ENCODE measurements at regions not wholly inside any gene's neighbourhood (a gene's known extent, or its start where the extent isn't known, plus 50 kb on each side); places are given as distances from the start of the nearest gene placed in this dataset.

DNA sequence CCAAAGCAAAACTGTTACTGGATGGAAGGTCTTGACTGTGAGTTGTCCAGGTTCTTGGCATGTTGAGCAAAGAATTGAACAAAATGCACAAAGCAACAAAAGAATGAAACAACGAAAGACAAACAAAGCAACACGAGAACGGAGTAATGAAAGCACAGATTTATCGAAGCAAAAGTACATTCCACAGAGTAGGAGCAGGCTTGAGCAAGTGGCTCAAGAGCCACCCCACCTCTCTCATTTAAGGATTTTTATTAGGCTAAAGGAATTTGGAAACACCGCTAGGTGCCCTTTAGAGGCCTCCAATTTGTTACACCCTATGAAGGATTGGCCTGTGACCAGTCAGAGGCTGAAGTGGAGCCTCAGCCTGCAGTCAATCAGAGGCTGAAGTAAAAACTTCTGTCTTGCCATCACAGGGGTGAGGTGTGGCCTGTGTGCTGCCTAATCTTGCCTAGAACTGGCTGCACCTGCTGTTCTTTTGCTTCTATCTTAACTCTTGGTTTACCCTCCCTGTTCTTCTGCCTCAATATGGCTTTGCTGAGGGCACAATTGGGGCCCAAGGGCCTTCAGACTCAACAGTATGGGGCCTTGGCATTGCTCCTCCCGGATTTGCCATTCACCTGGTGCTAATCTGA is 59.4 kb upstream of the FTH1 start:
- DNase-seq, result no peak

DNA sequence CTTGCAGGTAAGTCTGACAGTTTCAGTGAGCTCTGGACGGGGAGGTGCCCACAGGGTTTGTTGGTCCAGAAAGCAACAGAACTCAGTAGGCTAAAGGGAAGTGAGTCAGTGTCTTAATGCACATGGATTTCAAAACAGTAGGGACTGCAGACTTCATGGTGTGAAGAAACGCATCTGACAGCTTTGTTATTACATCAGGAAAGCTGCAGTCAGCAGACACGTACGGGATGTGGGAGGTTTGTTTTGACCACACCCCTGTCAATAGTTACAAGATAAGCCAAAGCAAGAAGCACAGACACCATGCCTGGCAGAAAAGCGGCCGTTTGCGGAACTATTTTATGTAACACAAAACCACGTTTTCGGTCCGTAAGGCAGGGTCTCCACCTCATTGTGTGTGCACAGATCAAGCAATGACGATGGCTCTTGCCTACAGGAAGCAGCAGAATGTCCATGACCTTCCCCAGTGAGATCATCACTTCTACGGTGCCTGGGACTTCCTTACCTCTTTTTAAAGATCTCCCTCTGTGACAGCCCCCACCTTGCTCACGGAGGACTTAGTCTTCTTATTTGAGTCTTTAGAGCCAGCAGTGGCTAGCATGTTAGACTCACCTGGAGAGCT is 58.2 kb upstream of the FTH1 start:
- no peak for DNase-seq

DNA sequence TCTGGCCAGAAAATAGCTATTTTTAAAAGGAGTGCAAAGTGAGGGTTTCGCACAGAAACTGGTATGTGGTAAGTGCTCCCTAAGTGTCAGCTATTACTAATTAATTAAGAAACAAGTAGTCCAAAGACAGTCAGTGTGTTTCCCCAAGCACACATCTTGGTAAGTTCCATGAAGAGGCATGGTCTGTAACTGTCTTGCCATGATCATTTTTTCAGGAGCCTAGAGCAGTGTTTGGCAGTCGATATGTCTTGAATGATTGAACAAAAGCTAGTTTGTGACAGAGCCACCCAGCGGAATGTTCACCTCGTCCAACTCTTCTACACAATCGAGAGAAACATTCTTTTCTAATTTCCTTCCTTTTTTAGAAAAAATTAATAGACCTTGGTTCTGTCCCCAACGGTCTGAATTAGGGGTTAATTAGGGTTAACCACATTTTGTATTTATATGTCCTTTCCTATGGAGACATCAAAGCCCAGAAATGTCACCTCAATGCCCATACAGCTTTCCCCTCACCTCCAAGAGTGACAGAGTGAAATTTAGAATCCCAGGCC is 57.6 kb upstream of the FTH1 start:
- DNase-seq, result no peak

DNA sequence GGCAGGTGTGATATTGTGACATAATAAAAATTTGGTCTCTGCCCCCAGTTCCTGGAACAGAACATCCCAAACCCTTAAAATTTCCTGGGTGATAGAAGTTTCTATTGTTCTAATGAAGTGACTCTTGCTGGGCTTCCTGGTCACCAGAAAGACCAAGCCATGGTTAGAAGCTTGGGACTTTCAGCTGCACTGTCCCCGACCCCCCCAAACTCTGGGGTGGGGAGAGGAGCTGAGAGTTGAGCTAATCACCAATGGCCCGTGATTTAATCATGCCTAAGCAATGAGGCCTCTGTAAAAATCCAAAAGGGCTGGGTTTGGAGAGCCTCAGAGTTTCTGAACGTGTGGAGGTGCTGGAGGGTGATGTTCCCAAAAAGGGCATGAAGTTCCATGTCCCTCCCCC is 54.8 kb upstream of the FTH1 start:
- DNase-seq, result no peak

DNA sequence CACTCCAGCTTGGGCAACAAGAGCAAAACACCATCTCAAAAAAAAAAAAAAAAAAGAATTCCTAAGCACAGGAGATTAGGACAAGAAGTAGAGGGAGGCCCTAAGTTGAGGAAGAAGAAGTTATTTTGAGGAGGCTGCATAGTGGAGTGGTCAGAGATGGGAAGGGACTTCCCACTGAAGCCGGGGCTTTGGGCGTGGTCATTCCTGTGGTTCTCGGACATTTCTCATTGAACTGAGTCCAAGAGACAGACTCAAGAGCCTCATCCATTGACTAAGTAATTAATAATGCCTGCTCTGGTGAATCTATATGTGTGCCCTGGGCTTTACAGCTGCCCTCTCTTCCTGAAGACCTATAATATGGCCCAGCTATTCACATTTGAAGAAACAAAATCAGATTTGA is 53.2 kb upstream of the FTH1 start:
- DNase-seq, result no peak

DNA sequence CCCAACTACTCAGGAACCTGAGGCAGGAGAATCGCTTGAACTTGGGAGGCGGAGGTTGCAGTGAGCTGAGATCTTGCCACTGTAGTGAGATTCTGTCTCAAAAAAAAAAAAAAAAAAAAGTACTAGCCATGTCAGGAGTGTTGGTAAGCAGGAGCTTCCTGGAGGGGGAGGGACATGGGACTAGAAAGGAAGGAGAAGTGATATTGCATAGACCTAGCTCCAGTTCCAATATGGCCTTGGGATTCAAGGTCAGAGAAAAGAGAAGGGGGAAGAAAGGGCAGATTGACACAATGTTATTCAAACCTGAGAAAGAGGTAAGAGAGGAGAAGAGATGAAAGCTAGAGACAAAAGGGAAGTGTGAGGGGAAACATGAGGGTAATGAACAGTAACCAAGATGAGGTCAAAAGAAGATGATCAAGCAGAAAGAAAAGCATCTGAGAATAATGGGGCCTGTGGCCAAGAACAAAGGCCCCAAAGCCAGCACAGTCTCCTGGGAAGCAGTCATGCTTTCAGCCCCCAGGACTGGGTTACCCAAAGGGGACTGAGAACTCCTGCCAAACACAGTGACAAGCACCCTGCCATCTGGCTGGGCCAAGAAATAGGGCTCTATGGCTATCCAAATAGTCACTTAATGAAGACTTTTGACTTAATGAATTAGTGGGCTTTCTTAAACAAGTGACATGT is 51.7 kb upstream of the FTH1 start:
- no peak for DNase-seq

DNA sequence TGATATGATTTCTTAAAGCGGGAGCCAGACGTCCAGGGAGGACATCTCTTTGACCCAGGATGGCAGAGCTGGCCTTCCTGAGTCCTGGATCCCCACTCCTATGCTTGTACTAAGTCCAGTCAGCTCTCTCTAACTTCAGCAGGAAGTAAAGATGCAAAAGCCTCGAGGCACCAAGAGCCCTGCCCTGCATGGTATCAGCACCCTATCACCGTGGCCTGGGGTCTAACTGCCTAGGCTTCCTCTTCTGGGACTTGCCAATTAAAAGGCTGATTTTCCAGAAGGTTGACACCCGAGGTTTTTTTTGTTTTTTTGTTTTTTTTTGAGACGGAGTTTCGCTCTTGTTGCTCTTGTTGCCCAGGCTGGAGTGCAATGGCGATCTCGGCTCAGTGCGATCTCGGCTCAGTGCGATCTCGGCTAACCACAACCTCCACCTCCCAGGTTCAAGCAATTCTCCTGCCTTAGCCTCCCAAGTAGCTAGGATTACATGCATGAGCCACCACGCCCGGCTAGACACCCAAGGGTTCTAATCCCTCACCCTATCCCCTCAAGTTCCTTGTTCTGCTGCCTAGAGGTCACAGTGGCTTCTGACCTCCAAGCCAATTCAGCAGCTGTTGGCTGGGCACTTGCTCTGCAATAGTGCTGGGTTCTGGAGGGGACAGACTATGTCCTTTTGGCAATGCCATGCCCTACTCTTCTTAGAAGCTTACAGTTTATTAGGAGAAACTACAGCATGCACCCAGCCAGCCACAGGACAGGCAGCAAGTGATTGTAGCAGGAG is 50.6 kb upstream of the FTH1 start:
- DNase-seq, result no peak
